ENCODE measurements at regions not wholly inside any gene's neighbourhood (a gene's known extent, or its start where the extent isn't known, plus 50 kb on each side); places are given as distances from the start of the nearest gene placed in this dataset.
"Not testable (repeated sequence)": the region's sequence is repeated elsewhere in the genome, so short reads cannot be mapped to it uniquely, and the experiment has no call there.

DNA sequence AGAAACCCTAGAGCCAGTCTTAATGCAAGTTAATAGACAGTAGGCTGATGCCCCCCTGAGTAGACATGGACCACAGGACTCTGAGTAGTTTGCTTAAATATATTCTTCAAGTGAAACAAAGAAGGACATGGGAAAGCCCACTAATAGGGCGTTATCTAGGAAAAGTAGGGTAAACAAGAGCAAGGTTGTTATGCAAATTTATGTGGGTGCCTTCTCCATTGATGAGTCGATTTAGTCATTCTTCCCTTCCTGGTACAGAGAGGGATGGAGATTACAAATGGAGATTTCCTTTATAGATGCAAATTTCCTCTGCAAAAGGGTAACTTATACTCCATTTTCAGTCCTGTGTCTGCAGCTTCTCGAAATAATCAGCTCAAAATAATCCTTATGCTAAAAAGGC is 262.0 kb downstream of the CD83 start:
- no peak for DNase-seq

DNA sequence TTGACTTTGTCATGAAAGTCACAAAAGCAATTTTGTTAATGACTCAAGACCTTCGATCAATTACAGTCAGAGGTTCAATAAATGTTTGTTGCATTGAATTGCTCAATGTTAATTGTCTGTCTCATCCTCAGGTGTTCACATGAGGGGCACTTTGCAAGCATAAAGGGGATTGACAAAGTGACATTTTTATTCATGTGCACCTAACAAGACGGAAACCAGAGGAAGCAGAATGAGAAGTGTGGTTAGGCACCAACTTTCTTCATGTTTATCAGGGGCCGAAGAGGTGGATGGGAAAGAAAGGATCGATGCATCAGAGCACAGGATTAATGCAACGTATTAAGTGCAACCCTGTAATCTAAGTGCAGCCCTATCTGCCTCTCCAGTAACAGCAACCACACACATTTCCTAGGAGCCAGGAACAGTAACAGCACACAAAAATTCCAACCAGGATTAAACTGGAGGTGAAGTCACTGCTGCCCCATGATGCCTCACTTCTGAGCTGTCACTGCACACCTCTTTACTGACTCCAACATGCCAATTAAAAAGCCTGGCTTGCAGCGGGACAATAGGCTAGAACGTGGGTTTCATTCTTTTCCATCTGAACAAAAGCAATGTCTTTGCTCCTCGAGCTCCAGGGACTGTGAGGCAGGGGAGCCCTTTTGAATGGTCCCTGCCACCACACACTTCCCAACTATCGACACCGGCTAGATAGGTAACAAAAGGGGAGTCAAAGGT is 262.7 kb downstream of the CD83 start:
- DNase-seq, result no peak

DNA sequence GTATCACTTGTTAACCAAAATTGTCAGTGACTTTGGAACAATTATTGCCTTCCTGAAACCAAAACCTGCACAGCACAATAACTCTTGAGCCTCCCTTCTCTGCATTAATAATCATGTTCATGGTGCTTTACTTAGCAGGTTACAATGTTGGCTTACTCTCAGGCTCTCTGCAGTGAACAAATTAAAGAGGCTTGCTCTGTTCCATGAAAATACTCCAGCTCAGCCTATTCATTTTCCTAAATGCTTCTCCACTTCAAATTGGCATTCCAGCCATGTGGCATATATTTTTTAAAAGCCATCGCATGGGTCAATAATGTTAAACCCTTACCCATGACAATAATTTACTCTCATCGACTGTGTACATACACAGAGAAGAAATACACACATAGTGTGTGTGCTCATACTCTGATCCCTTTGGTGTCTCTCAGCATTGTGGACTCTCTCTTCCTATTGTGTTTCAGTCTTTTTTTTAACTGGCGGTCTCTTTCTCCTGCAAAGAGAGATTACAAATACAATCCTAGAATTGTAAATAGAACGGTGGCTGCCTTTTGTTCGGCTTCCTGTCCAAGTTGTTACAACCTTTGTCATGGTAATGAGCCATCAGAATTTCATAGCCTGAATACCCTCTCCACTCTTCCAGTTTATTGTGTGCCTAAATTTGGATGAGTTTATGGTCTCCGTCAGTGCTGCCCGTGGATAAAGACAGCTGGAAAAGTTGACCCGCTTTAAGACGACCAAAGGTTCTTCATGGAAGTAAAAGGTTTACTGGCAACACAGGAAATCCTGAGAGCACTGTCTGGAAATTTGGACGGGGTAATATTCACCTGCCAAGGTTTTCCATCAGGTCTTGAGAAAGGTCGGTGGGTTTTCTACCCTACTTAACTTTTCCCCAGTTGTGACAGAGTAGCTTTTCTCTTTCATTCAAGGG is 263.6 kb downstream of the CD83 start:
- no peak for DNase-seq

DNA sequence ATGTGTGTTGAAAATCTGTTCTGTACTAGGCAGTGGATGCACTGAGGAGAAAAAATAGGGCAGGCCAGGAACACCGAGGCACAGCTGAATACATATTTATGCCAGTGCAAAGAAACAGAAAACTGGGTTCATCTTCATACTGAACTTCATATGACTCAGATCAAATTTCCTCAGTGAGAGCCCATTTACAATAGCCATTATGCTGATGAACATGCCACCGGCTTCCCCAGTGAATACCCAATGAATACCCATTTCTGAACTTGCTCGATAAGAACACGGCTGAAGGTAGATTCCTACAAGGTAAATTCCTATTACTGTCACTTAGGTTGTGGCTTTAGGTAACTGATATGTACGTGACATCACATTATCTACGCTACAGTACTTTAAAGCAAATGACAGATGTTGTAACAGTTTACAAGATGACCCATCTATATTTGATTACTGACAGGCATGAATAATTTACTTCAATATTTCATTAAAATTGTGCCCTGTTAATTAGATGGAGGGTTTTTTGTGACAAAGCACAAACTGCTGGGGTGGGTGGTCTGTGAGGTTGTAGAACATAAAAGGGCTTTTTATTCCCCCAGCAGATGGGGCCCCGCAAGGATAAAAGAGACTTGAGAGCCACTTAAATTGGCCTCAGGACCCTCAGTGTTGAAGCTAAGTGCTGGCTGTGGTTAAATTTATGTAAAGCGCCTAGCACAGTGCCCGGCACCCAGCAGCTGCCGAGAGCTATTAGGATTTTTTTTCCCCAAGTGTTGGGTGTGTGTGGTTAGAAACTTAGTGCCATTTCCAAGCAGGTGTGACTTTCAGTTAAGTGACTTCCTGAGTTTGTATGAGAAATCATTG is 264.5 kb downstream of the CD83 start:
- DNase-seq, result no peak

DNA sequence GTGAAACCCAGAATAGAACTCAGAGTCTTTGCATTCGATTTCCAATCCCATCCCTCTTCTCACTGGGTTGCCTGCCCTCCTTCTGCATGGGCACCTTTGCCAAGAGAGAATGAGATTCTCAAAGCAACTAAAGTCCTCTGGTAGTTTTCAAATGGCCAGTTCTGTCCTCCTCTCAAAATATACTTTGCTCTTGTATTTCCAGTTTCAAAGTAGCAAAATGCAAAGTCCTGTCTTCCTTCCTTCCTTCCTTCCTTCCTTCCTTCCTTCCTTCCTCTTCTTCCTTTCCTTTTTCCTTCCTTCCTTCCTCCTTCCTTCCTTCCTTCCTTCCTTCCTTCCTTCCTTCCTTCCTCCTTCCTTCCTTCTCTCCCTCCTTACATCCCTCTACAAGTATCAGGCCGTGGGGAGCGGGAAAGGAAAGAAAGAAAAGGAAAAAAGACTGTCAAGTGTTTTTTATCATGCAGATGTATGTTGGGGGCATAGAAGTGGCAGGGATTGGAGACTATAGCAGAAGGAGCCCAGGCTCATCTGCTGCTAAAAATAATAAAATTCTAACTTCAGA is 265.2 kb downstream of the CD83 start:
- no peak for DNase-seq

DNA sequence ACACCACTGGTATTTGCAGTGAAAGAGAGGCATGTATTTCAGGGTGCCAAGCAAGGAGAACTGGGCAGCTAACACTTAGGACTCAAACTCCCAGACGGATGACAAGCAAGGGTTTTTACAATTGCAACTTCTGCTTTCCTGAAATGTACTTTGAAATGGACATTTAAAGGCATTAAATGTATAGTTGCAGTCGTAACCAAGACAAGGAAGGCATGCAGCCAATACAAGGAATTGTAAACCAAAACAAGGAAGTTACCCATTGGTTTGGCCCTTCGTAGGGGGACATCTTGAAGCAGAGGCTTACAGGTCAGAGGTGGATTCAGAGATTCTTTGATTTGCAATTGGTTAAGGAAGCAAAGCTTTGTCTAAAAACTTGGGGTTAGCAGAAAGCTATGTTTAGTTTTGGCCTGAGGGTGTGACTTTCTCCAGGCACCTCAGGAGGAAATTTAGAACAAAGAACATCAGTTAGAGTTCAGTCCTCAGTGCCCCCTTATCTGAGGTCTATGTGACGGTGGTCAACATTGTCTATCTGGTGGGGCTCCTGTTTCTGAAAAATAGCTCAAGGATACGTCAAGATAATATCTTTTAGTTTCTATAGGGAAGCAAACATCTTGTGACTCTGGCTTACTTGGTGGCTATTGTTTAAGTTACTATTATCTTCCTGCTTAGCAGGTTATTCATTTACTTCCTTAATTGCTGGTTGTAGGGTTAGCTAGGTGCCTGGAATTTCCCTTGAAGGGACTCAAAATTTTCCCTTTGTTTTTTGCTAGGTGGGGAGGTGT is 266.0 kb downstream of the CD83 start:
- DNase-seq, result no peak

DNA sequence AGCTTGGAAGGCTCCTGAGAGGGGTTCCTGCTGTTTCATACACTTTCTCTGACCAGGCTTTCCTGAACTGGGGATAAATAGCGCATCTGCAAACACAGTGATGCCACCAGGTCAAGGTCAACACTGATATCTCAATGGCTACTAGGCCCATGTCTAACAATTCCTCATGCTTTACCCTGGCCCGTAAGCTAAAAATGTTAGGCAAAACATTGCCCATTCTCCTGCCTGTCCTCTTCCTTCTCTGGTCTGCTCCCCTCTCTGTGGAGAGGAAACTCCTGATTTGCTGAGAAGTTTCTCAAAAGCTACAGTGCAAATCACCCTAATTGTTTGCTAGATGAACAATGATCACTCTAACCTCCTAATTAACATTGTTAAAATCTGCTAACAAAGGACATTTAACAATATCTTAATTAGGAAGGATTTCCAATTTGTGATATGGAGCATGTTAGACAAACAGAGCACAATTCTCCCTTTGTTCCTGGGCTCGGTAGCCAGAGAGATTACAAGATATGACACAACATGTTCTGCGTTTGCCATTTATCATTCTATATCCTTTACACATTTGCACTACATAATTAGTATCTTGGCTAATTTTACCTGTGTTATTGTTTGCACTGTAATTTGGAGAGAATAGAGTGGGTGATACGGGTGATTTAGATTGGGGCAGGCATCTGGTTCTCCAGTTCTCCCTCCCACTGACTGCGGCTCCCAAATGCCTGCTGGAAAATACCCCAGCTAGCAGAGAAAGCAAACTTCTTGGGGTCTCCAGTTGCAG is 266.8 kb downstream of the CD83 start:
- DNase-seq, result no peak

DNA sequence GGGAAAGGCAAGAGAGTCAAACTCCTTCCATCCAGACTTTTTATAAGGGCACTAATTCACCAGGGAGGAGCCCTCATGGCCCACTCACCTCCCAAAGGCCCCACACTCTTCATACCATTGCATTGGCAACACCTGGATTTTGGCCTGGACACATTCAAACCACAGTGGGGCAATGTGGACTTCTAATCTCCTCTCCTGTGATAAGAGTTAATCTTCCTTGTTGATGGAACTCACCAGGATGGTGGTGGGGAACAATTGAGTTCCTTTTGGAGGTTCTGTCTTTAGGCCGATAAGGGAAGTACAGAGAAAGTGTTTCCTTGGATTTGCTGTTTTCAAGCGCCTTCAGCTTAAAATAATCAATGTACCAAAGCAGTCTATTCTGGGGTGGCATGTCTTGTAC is 268.7 kb downstream of the CD83 start:
- no peak for DNase-seq

DNA sequence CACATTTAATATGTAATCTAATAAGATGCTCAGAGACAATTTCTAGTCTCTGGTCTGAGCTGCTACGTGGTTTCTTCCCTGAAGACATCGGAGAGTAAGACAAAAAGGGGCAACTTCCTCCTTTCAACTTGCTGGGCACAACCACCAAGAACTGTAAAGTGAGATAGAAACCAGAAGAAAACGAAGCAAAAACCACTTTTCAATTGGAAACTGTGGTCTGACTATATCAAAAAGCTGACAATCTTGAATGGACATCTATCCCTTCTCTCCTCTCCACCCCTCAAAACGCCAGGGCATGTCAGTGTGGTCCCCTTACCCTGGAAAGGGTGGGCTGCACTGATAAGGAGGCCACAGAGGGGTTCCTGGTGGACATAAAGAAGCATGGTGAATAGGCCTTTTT is 269.1 kb downstream of the CD83 start:
- DNase-seq, result no peak

DNA sequence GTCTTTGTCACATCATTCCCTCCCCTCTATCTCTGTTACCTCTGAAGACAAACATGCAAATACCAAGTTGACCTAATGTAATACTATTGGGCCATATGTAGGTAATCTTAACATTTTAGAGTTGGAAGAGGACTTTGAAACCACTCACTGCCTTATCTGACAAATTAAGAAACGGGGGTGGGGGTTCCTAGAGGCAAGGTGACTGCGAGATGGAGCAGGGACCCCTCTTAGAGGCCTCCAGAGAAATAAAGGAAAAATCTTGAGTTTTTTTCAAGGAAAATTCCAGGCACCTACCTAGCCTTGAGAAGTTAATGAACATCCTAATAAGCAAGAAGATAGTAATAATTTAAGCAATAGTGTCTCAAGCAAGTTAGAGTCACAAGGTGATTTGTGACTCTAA is 270.8 kb downstream of the CD83 start:
- DNase-seq, result no peak

DNA sequence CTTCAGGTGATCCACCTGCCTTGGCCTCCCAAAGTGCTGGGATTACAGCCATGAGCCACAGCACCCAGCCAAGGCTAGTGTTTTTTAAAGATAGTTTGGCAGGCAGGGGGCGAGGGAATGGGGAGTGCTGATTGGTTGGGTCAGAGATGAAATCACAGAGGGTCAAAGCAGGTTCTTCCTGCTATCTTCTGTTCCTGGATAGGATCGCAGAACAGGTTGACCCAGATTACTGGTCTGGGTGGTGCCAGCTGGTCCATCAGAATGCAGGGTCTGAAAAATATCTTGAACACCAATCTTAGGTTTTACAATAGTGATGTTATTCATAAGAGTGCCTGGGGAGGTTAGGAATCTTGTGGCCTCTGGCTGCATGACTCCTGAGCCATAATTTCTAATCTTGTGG is 272.2 kb downstream of the CD83 start:
- not testable (repeated sequence) for DNase-seq

DNA sequence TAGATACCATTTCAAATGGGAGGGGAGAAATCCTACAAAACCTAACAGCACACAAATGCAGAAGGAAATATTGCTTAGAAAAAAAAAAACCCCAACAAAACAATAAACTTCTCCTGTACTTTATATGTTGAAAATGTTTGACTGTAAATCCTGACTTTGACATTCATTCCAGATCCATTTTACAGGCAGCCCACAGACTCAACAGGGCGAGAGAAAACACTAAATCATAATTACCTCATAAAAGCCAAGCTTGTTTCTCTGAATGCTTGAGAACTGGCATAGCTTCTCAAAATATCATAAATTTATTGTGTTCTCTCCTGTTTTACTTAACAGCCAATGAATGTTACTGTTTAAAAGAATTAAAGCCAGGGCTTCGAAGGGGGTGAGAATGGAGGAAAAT is 273.2 kb downstream of the CD83 start:
- no peak for DNase-seq

DNA sequence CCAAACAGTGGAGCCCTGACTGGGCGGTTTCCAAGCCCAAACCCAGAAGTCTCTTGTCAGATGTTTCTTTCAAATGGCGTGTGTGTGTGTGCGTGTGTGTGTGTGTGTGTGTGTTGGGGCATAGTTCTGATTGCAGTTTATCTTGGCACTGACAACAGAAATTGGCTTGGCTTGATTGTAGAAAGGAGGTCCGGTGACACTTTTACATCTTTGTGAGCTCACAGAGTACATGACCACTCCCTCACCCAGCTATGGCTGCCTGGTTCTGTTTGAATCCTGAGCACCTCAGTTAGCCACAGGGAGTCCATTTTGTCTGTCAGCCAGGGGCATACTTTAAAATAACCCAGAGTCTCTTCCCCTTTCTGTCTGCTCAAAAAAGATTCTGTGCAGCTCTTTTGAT is 276.3 kb downstream of the CD83 start:
- DNase-seq, result no peak

DNA sequence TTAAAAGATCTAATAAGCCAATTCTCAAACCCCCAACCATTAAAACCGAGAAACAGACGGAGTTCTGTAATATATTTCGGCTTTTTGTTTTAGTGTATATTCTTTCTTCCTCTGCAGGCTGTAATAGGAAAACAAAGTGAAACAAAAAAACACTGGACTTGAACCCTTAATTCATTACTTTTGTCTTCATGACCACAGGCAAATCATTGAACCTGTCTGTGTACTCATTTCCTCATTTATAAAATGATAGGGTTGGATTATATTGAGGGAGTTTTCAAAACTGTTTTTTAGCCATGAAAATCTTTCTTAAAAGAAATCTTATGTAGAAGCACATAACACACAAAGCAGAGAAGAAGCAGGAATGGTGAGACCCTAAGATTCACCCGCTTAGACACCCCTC is 278.8 kb downstream of the CD83 start:
- no peak for DNase-seq

DNA sequence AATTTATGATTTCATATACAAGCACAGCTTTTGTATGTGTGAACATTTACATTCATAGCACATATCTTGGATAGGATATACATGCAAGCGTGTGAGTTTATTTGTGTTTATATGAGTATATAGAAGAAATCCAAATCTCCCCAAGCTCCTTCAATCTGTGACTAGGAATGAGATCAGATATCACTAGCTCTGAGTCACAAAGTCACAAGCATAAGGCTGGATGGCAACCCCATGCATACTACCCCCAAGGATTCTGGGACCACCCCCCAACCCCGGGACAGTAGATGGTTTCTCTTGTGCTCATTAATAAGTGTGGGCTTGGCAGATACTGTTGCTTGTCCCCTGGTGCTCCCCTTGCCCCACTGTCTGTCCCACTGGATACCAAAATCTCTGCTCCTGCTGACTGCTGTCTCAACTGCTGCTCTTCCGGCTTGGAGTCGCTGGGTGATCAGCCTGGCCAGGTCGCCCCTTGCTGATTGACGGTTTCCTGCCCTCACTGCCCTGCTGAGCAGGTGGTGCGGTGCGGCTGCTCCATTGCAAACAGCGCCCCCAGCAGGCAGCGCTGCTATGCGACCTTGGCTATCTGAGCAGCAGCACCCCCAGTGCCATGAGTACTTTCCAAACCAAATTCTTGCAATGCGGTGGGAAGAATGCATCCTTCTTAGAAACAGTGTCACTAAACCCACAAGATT is 279.4 kb downstream of the CD83 start:
- DNase-seq, result no peak

DNA sequence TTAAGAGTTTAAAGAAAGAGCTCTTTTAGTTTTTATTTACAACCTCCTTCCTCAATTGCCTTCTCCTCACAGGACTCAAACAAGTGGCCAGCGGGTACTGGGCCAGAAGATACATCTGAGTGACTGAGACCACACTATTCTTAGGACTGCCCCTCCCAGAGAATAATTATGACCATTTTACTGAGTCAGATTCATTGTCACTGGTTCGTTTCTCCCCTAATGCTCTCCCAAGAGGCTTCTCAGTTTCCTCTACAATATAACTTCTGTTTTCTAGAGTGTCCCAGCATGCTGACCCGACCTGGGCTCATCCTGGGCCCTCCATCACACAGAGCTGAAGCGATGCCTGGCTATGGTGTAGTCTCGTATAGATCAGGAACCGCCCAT is 279.9 kb downstream of the CD83 start:
- DNase-seq, result no peak

DNA sequence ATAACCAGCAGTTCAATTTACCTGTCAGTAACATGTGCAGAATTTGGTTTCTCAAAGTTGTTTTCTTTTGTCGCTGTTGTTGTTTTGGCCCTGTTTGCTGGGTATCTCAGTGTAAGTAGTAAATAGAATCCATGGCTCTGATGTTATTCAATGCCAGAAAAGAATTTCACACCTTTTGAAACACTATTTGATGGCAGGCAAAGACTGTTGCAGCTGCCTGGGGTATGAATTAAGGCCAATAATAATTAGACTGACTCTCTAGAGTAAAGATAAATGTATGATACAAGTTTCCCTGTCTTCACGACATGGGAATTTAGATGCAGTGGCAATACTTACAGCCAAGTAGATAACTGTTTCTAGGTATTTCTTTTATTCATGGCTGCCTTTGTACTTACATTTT is 281.4 kb downstream of the CD83 start:
- DNase-seq, result no peak

DNA sequence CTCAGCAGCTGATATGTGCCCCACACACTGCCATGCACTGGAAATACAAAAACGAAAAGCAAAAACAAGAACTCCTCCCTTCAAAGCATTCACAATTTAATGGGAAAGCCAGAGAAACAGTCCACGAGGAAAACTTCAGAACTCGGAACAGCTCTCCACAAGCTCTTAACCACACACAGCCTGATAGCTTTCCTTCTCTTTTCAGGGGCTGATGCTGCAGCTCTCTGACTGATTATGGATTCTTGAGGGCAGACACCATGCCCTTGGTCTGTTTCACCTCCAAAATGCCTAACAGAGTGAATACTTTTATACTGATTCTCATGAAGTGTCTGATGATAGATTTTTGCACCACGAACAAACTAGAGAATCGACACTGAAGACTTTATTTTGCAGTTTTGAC is 282.1 kb downstream of the CD83 start:
- no peak for DNase-seq

DNA sequence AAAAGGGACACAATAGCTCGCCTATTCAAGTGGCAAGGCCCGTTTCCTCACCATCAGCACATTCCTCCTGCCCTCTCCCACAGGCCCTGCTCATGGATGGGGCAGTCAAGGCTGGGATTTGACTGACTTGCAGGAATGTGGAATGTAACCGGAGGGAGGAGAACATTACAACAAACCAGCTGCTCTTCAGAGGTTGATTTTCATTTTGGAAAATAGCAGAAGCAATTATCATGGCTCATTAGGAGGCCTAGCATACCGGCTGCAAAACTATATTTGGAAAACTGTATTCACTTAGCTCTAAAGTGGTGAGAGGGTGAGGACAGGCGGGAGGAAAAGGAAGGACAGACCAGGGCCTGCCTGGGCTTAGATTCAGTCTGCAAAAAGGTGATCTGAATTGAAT is 283.7 kb downstream of the CD83 start:
- no peak for DNase-seq

DNA sequence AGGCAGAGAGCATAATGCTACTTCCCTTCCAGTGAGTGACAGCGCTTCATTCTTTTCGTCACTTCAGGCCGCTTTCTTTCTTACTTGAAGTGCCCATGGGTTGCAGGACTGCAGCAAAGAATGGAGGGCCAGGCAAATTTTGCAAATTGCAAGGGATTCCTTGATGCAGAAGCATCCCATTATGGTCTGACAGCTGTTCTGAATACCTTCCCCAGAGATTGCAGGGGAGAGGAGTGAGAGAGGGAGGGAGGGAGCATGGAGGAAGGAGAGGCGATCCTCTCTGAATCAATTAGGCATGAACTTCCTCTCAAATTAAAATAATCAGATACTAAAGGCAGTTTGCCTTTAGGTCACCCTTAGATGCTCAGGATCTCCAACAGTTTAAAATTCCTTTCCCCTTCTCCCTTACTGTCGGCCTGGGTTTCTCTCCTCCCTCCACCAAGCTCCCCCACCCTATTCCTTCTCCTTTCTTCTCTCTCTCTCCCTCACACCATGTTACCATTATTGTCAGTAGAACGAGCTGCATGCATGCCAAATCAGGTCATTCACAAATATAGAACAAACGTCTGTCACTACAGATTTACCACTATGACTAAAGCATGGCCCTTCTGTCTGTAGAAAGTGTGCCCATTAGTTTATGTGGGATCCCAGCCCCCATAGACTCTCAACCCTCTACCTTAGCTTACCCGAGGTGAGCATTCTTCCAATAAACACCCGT is 289.2 kb downstream of the CD83 start:
- peak; percentile 99 for DNase-seq
